NCI-H2107 (cell line): ENCODE measurements at regions not wholly inside any gene's neighbourhood (a gene's known extent, or its start where the extent isn't known, plus 50 kb on each side); places are given as distances from the start of the nearest gene placed in this dataset.

Experiments
- DNase-seq: peaks from one replicate; lab custom pipeline; 2025; lab: John Stamatoyannopoulos, UW

DNA sequence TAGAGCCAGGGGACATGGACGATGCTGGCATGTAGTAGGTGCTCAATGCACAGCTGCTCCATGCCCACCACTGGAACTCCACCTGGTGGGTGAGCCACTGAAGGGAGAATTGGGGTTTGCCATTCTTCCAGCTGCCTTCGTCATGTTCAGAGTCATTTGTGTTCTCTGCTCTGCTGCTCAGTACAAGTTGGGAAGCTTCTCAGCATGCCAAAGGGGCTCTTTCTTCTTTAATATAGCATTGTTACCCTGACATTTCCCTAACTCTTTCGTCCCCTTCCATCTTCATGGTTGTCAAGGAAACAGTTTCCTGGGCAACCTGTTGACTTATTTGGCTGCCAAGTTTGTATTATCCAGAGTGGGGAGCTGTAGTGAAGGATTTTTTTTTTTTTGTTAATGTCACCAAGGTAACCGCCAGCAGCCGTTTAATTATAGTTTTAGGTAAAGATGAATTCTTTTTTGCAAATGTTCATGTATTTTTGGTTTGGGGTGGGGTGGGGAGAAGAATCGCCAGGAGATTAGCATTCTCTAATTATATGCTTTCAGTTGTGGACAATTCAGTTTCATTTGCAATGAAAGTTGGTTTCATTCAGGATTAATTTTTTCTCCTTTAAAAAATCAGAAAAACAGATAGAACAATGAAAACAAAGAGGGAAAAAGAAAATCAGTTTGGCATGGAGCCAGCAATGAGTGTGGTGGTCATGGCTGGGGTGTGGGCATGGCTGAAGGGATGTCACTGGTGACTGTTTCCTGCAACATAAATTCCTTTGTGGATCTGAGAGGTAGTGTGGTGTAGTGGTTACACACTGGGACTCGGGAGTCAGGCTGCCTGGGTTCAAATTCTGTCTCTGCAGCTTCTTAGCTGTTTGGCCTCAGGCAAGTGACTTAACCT lies 73.0 kb upstream of the KCNG1 start:
- no peak for DNase-seq

- DNase-seq = no peak
These were observed 71.3 kb upstream of the KCNG1 start for GRCh38 chr20:51094221-51094620.

GRCh38 chr20:51093240-51093763 lies 70.4 kb upstream of the KCNG1 start:
- no peak for DNase-seq

GRCh38 chr20:51092338-51092737 lies 69.4 kb upstream of the KCNG1 start:
- no peak for DNase-seq

GRCh38 chr20:51091406-51092195 lies 68.7 kb upstream of the KCNG1 start:
- no peak for DNase-seq

DNA sequence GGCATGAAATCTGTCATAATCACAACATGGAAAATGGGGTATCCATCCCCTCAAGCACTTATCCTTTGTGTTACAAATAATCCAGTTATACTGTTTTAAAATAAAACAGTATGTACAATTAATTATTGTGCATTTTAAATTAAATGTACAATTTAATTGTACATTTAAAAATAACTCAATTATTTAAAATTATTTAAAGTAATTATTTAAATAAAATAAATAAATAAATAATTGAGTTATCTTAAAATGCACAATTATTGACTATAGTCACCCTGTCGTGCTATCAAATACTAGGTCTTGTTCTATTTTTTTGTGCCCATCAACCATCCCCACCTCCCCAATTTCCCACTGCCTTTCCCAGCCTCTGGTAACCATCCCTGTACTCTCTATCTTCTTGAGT lies 66.9 kb upstream of the KCNG1 start:
- no peak for DNase-seq

DNA sequence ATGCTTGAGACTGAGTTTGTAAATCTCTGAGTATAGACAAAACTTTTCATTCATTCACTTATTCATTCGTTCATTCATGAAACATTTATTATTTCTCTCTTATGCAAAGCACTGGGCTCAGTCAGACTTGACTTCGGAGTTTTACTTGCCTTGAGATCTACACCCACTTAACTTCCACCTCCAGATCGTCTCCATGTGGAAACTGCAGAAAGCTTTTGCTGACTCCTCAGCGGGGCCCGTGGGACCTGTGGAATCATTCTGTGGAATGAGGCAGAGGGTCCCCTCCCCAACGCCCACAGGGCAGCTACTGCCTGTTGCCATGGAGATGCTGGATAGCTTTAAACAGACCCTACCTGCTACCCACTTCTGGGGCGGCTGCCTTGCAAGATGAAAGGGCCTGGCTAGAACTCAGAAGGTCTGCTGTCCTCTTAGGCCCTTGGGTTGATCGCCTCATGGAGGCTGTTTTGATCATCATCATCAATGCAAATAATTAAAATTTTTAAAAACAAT lies 66.4 kb upstream of the KCNG1 start:
- DNase-seq = no peak

DNA sequence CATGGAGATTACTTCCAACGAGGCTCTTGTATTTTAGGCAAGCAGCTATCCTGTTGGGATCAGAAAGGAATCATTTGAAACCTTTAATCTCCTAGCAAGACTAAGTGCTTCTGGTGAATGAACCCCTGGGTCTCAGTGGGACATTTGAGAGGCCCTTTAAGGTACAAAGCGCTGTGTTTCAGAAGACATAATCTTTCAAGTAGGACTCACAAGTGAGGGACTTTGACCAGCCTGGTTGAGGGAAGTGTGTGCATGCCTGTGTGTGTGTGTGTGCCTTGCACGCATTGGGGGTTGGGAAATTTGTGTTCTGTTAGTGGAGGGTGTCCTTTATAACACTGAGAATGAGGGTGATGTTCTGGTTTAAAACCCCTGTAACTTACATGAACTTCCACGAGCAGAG lies 64.4 kb upstream of the KCNG1 start:
- no peak for DNase-seq

GRCh38 chr20:51085769-51086168 lies 62.9 kb upstream of the KCNG1 start:
- DNase-seq = no peak

GRCh38 chr20:51084593-51085377 lies 61.9 kb upstream of the KCNG1 start:
- no peak for DNase-seq

GRCh38 chr20:51083447-51083846 lies 60.5 kb upstream of the KCNG1 start:
- DNase-seq = no peak

GRCh38 chr20:51082988-51083387 lies 60.1 kb upstream of the KCNG1 start:
- DNase-seq = no peak

GRCh38 chr20:51080516-51080915 lies 57.6 kb upstream of the KCNG1 start:
- no peak for DNase-seq

- DNase-seq = no peak
These were observed 56.6 kb upstream of the KCNG1 start for GRCh38 chr20:51079488-51079887.

- DNase-seq = no peak
These were observed 54.8 kb upstream of the KCNG1 start for GRCh38 chr20:51077686-51078060.

DNA sequence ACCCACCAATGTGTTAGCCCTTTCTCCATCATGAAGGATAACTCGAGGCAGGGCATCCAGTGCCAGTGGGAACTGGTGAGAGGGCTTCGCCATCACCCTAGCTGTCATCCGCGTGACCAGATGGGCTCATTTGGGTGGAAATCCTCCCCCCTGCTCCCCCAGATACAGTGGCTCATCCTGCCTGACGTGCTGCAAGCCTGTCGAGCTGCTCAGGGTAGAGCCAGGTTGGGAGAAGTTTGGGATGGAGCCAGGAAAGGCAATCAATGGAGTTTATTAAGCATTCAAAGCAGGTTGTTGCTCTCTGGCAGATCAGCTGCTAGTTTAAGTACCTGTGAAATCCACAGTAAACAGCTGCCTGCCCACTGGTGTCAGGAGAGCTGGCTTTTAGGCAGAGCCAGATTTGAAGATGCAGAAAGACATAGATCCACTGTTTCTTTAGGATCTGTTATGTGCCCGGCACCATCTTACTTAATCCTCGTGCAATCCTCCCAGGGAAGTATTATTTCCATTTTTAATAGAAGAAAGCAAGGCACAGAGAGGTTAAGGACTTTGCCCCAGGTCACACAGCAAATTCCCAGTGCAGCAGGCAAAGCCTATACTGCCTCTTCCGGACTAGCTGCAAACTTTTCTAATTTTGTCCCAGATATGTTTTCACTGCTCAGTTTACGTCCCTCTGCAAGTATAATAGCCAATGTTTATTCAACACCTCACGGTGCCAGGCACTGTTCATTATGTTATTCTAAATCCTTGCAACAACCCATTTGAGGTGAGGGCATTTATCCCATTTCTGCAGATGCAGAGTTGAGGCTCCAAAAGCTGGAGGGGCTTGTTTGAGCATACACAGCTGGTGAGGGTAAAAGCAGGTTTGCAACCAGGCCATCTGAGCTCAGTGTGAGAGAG lies 54.1 kb upstream of the KCNG1 start:
- no peak for DNase-seq

DNA sequence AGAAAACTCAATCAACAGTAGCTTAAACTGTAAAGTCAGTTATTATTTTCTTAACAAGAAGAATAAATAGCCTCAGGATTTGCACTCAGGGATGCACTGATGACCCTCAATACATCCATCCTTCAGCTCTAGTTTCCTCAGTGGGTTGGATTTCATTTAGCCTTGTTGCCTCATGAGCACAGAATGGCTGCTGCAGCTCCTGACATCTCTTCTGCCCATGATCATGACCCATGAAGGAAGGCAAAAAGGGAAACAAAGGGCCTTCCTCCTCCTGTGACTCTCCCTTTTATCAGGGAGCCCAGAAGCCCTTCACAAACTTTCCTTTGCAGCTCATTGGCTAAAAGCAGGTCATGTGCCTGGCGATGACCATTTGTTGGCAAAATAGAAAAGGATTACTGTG lies 51.2 kb upstream of the KCNG1 start:
- no peak for DNase-seq
